Rectal smooth muscle tissue (tissue), 1 donor: ENCODE measurements at regions not wholly inside any gene's neighbourhood (a gene's known extent, or its start where the extent isn't known, plus 50 kb on each side); places are given as distances from the start of the nearest gene placed in this dataset.
"Not testable (repeated sequence)": the region's sequence is repeated elsewhere in the genome, so short reads cannot be mapped to it uniquely, and the experiment has no call there.

Source experiments
- H3K27ac ChIP-seq: one replicate; pipeline ENCODE4 v1.7.0; 2013; ENCODE audit warnings: low read depth, low read length, inconsistent platforms
- H3K27me3 ChIP-seq: one replicate; pipeline ENCODE4 v1.7.0; 2013; ENCODE audit warnings: low read length; ENCODE audit not compliant: control insufficient read depth, insufficient read depth
- H3K36me3 ChIP-seq: one replicate; pipeline ENCODE4 v1.7.0; 2013; ENCODE audit warnings: low read length; ENCODE audit not compliant: control insufficient read depth, insufficient read depth
- H3K4me1 ChIP-seq: one replicate; pipeline ENCODE4 v1.7.0; 2013; ENCODE audit warnings: low read length; ENCODE audit not compliant: control insufficient read depth, insufficient read depth
- H3K4me3 ChIP-seq: one replicate; pipeline ENCODE4 v1.7.0; 2013; ENCODE audit warnings: low read length
- H3K9ac ChIP-seq: one replicate; pipeline ENCODE4 v1.7.0; 2013; ENCODE audit warnings: low read length

- H3K36me3 ChIP-seq, H3K4me3 ChIP-seq, H3K4me1 ChIP-seq, H3K9ac ChIP-seq, H3K27ac ChIP-seq, H3K27me3 ChIP-seq: not testable (repeated sequence)
Measured at GRCh38 chr4:22635182-22635549, 57.6 kb upstream of the GBA3 start.

GRCh38 chr4:22635692-22636091, 57.0 kb upstream of the GBA3 start:
- Histone ChIP-seq H3K4me3 (no peak overlapping the region), H3K27ac (no peak overlapping the region), H3K27me3 (no peaks in the 10 kb centered on the region), H3K9ac (no peak overlapping the region), H3K36me3 (no peaks in the 10 kb centered on the region), H3K4me1 (no peaks in the 10 kb centered on the region)

GRCh38 chr4:22637306-22637705, 55.4 kb upstream of the GBA3 start:
- no peaks in the 10 kb centered on the region for H3K27me3 ChIP-seq
- no peaks in the 10 kb centered on the region for H3K4me1 ChIP-seq
- H3K27ac ChIP-seq: no peak overlapping the region
- H3K36me3 ChIP-seq: no peaks in the 10 kb centered on the region
- no peak overlapping the region for H3K4me3 ChIP-seq
- no peak overlapping the region for H3K9ac ChIP-seq
